ENCODE measurements at regions not wholly inside any gene's neighbourhood (a gene's known extent, or its start where the extent isn't known, plus 50 kb on each side); places are given as distances from the start of the nearest gene placed in this dataset.

- intact Hi-C loops (cut with DNase I), result no loop called here
- 75% methylated on average over 2 of the region's 2 CpGs for WGBS
- DNase-seq (ENCODE audit: extremely low spot score), result no peak
- Histone ChIP-seq H3K9me3 (no peaks in the 10 kb centered on the region), H3K4me1 (no peaks in the 10 kb centered on the region), H3K27ac (replicated peaks in 1 of 4) (no peak overlapping the region), H3K36me3 (no peaks in the 10 kb centered on the region), H3K4me3 (no peak overlapping the region), H3K27me3 (no peaks in the 10 kb centered on the region)
- no peak for TF ChIP-seq EP300 (IDR thresholded peaks at IDR 0.05)
- no peak for TF ChIP-seq CTCF (IDR thresholded peaks at IDR 0.05)
- no peak for TF ChIP-seq POLR2AphosphoS5 (IDR thresholded peaks at IDR 0.05)
- TF ChIP-seq POLR2A (IDR thresholded peaks at IDR 0.05; ENCODE audit: low read depth), result no peak
Measured at GRCh38 chr10:83706952-83707582, 432.2 kb upstream of the GHITM start.

DNA sequence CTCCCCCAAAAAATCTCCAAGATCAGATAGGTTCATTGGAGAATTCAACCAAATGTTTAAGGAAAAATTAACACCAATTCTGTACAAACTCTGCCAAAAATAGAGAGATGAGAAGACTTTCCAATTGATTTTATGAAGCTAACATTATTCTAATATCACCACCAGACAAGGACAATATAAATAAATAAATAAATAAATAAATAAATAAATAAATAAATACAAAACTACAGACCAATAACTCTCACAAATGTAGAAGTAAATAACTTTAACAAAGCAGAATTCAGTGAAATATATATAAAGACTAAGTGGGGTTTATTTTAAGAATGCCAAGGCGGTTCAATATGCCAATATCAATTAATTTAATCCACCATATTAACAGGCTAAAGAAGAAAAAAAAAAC is 425.9 kb upstream of the GHITM start:
- DNase-seq (ENCODE audit: extremely low spot score), result no peak
- Histone ChIP-seq H3K27ac (replicated peaks in 1 of 4) (no peak overlapping the region), H3K4me3 (no peak overlapping the region), H3K4me1 (no peaks in the 10 kb centered on the region), H3K36me3 (no peaks in the 10 kb centered on the region), H3K27me3 (no peaks in the 10 kb centered on the region), H3K9me3 (peaks cover 0 to 9% (median 7%) of the 10 kb centered on the region in 4 donors)
- WGBS, result 38% methylated on average over 1 of the region's 1 CpG
- intact Hi-C loops (cut with DNase I), result no loop called here
- TF ChIP-seq EP300 (IDR thresholded peaks at IDR 0.05), result no peak
- TF ChIP-seq CTCF (IDR thresholded peaks at IDR 0.05), result no peak
- TF ChIP-seq POLR2AphosphoS5 (IDR thresholded peaks at IDR 0.05), result no peak

DNA sequence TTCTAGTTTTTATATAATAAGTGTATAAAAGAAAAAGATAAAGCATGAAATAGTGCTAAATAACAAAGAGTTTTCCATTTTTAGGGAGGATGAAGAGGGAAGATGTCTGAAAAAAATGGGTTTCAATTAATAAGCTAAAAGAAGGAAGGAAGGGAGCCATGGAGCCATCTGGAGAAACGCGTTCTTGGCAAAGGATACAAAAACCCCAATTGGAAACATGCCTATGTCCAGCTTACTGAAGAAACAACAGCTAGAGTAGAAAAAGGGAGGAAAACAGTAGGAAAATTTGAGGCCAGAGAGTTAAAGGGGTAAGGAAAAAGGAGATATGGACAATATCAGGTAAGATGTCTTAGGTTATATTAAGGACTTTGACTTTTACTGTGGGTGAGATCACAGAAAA is 416.2 kb upstream of the GHITM start:
- Histone ChIP-seq H3K27ac (replicated peaks in 1 of 4) (no peak overlapping the region), H3K36me3 (no peaks in the 10 kb centered on the region), H3K27me3 (no peaks in the 10 kb centered on the region), H3K4me3 (no peak overlapping the region), H3K4me1 (no peaks in the 10 kb centered on the region), H3K9me3 (peaks cover 0 to 5% (median 0%) of the 10 kb centered on the region in 4 donors)
- no peak for DNase-seq (ENCODE audit: extremely low spot score)
- intact Hi-C loops (cut with DNase I), result no loop called here
- TF ChIP-seq CTCF (IDR thresholded peaks at IDR 0.05) (no peak), EP300 (IDR thresholded peaks at IDR 0.05) (no peak), POLR2AphosphoS5 (IDR thresholded peaks at IDR 0.05) (no peak)
- WGBS, result 74% methylated on average over 2 of the region's 2 CpGs

DNA sequence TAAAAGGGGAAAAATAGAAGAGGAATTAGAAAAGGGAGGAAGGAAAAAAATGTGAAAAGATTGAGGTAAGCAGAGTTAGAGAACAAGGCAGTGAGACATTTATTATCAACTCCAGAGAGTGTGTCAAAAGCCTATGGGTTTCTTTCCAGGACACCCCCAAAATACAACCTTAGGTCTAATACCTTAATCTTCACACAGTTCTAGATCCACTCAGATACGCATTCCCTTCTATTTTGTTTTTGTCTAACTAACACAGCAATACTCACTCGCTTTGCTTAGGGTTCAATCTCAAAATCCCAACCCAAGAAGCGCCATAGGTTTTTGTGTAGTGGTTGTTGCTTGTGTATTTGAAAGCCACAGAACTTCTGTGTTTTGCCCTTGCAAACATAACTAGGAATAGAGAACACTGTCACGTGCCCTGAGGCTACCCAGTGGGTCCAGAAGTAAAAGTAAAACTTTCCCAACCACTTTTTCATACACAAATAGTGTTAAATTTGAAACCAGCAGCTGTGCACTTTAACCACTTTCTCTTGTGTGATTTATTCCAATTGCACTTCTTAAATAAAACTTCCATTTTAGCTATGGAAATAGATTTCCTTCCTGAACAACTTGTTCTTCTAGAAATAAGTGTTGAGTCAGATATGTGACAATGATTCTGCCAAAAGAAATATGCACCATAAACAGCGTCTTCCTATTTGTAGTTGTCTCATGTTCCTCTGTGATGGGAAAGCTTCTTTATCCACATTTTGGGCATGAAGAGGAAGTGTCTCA is 414.7 kb upstream of the GHITM start:
- no peaks in the 10 kb centered on the region for H3K36me3 ChIP-seq
- H3K27ac ChIP-seq (replicated peaks in 1 of 4), result no peak overlapping the region
- peaks cover 0 to 5% (median 0%) of the 10 kb centered on the region in 4 donors for H3K9me3 ChIP-seq
- no peaks in the 10 kb centered on the region for H3K27me3 ChIP-seq
- H3K4me1 ChIP-seq, result no peaks in the 10 kb centered on the region
- no peak for DNase-seq (ENCODE audit: extremely low spot score)
- TF ChIP-seq CTCF (IDR thresholded peaks at IDR 0.05) (no peak), EP300 (IDR thresholded peaks at IDR 0.05) (no peak), POLR2A (IDR thresholded peaks at IDR 0.05; ENCODE audit: low read depth) (no peak), POLR2AphosphoS5 (IDR thresholded peaks at IDR 0.05) (no peak)
- WGBS, result 87% methylated on average over 5 of the region's 5 CpGs
- intact Hi-C loops (cut with DNase I), result no loop called here
- H3K4me3 ChIP-seq, result no peak overlapping the region
